ENCODE measurements at regions not wholly inside any gene's neighbourhood (a gene's known extent, or its start where the extent isn't known, plus 50 kb on each side); places are given as distances from the start of the nearest gene placed in this dataset.

GRCh38 chr1:77620273-77620672 is 62.2 kb downstream of the ZZZ3 start:
- Mint-ChIP-seq H3K4me3 (no peak overlapping the region), H3K4me1 (peaks cover 10 to 18% (median 14%) of the 10 kb centered on the region in 3 donors), H3K36me3 (peaks cover 43% of the 10 kb centered on the region), H3K9me3 (no peaks in the 10 kb centered on the region), H3K27me3 (no peaks in the 10 kb centered on the region), H3K27ac (peak overlapping the region in 1 of 2 donors; percentile 9)
- ChIA-PET POLR2A (interaction anchor here in 1 of 2 donors (0.6 to 0.7 kb wide), 2 partner anchors 19 to 301 kb away, joined by 3 to 4 read pairs; no protein-coding TSS in a partner anchor), CTCF (interaction anchor here (0.6 kb wide), 2 partner anchors 151 to 409 kb away, joined by 3 to 5 read pairs; no protein-coding TSS in a partner anchor)
- 17% methylated on average over 1 of the region's 3 CpGs for WGBS (ENCODE audit: insufficient coverage)
- Histone ChIP-seq H3K9me3 (no peaks in the 10 kb centered on the region), H3K4me3 (ENCODE audit: control insufficient read depth in 1 of 2, extremely low read depth in 1 of 2, low read length in 1 of 2) (no peak overlapping the region), H3K27ac (ENCODE audit: low read length) (no peak overlapping the region), H3K36me3 (ENCODE audit: control insufficient read depth in 2 of 2, extremely low read depth in 1 of 2, insufficient read depth in 1 of 2, low read length in 1 of 2) (peaks cover 4 to 6% of the 10 kb centered on the region in 2 donors), H3K4me1 (ENCODE audit: control insufficient read depth in 1 of 2, extremely low read depth in 1 of 2, insufficient read depth in 2 of 2, low read length in 2 of 2) (no peaks in the 10 kb centered on the region), H3K27me3 (replicated peaks in 1 of 2; ENCODE audit: control insufficient read depth in 2 of 2, extremely low read depth in 1 of 2, insufficient read depth in 2 of 2, low read length in 1 of 2) (no peaks in the 10 kb centered on the region)
- ATAC-seq (replicated peaks in 1 of 4) (no peak), DNase-seq (no peak)

GRCh38 chr1:77614037-77614436 is 68.4 kb downstream of the ZZZ3 start:
- Histone ChIP-seq H3K27me3 (replicated peaks in 1 of 2; ENCODE audit: control insufficient read depth in 2 of 2, extremely low read depth in 1 of 2, insufficient read depth in 2 of 2, low read length in 1 of 2) (no peaks in the 10 kb centered on the region), H3K9me3 (no peaks in the 10 kb centered on the region), H3K4me1 (ENCODE audit: control insufficient read depth in 1 of 2, extremely low read depth in 1 of 2, insufficient read depth in 2 of 2, low read length in 2 of 2) (no peaks in the 10 kb centered on the region), H3K27ac (ENCODE audit: low read length) (no peak overlapping the region), H3K36me3 (ENCODE audit: control insufficient read depth in 2 of 2, extremely low read depth in 1 of 2, insufficient read depth in 1 of 2, low read length in 1 of 2) (peaks cover 0 to 3% of the 10 kb centered on the region in 2 donors), H3K4me3 (ENCODE audit: control insufficient read depth in 1 of 2, extremely low read depth in 1 of 2, low read length in 1 of 2) (no peak overlapping the region)
- Mint-ChIP-seq H3K4me1 (peaks cover 6 to 19% (median 17%) of the 10 kb centered on the region in 3 donors), H3K36me3 (peaks cover 56% of the 10 kb centered on the region), H3K27me3 (no peaks in the 10 kb centered on the region), H3K9me3 (peaks cover 12 to 25% (median 16%) of the 10 kb centered on the region in 3 donors), H3K27ac (no peak overlapping the region), H3K4me3 (no peak overlapping the region)
- CTCF ChIA-PET: interaction anchor here in 1 of 2 donors (0.5 kb wide), 1 partner anchor 1674 kb away, joined by 3 read pairs; no protein-coding TSS in a partner anchor
- ATAC-seq (replicated peaks in 1 of 4): no peak
- POLR2A ChIA-PET: no interaction called here
- WGBS (ENCODE audit: insufficient coverage): 97% methylated on average over 3 of the region's 4 CpGs
- no peak for DNase-seq
